Smooth muscle cell (in vitro differentiated cells): ENCODE measurements at regions not wholly inside any gene's neighbourhood (a gene's known extent, or its start where the extent isn't known, plus 50 kb on each side); places are given as distances from the start of the nearest gene placed in this dataset.

Source experiments
- DNase-seq: peaks from one replicate; lab custom pipeline; 2025; ENCODE audit not compliant: unreplicated experiment; lab: John Stamatoyannopoulos, UW
- H2AFZ ChIP-seq: fragments of 200-600 bp; sonication (generic); 2 replicates; pipeline ENCODE4 v1.6.0; 2016; ENCODE audit warnings: antibody characterized with exemption, low read depth, mild to moderate bottlenecking
- H3F3A ChIP-seq: fragments of 200-600 bp; sonication (generic); 2 replicates; pipeline ENCODE4 v1.6.0; 2017; ENCODE audit warnings: antibody characterized with exemption, low read depth
- H3K27ac ChIP-seq: fragments of 200-600 bp; sonication (generic); 2 replicates; pipeline ENCODE4 v1.5.1; 2016; ENCODE audit warnings: low read depth, mild to moderate bottlenecking
- H3K27me3 ChIP-seq: fragments of 200-600 bp; sonication (generic); 2 replicates; pipeline ENCODE4 v1.6.1; 2016; ENCODE audit warnings: low read depth, mild to moderate bottlenecking
- H3K36me3 ChIP-seq: fragments of 200-600 bp; sonication (generic); 2 replicates; pipeline ENCODE4 v1.5.1; 2016; ENCODE audit warnings: low read depth
- H3K4me1 ChIP-seq: fragments of 200-600 bp; sonication (generic); 2 replicates; pipeline ENCODE4 v1.5.1; 2016; ENCODE audit warnings: low read depth
- H3K4me2 ChIP-seq: fragments of 200-600 bp; sonication (generic); 2 replicates; pipeline ENCODE4 v1.6.0; 2016; ENCODE audit warnings: mild to moderate bottlenecking
- H3K4me3 ChIP-seq: fragments of 200-600 bp; sonication (generic); 2 replicates; pipeline ENCODE4 v1.5.1; 2016; ENCODE audit warnings: mild to moderate bottlenecking
- H3K79me2 ChIP-seq: fragments of 200-600 bp; sonication (generic); 2 replicates; pipeline ENCODE4 v1.6.0; 2016; ENCODE audit warnings: low read depth, mild to moderate bottlenecking
- H3K9ac ChIP-seq: fragments of 200-600 bp; sonication (generic); 2 replicates; pipeline ENCODE4 v1.6.0; 2016; ENCODE audit warnings: low read depth
- H3K9me3 ChIP-seq: fragments of 200-600 bp; sonication (generic); replicated peaks from 2 replicates; pipeline ENCODE4 v1.5.1; 2016; ENCODE audit warnings: low read depth
- H4K20me1 ChIP-seq: fragments of 200-600 bp; sonication (generic); 2 replicates; pipeline ENCODE4 v1.6.0; 2016; ENCODE audit warnings: low read depth
- WGBS: methylation state at CpG from one replicate; pipeline ENCODE4 v1.1.7; 2016; ENCODE audit warnings: low lambda C conversion rate; 5-methylcytosine and 5-hydroxymethylcytosine counted together
- TF ChIP-seq, protein P1 (sequence below): fragments of 200-600 bp; sonication (generic); IDR thresholded peaks from 2 replicates; pipeline ENCODE4 v1.5.1; 2017; ENCODE audit warnings: borderline replicate concordance, mild to moderate bottlenecking, antibody characterized with exemption; ENCODE audit not compliant: insufficient read depth, poor library complexity, severe bottlenecking

DNA sequence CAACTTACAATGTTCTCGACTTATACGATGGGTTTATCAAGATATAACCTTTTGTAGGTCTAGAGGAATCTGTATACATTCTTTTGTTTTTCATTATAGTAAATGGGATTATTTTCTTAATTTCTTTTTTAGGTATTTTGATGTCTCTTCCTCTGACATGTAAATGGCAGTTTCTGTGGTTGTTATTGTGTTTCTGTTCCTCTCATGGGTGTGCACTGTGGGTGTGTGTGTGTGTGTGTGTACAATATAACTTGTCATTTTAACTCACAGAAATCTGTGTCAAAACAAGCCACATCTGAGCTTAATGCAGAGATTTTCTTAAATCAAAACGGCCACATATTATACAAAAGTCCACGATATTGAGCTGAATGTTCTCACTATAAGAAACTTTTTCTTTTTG, 1300.8 kb upstream of the B3GALT2 start:
- no peaks in the 10 kb centered on the region for H3K4me1 ChIP-seq
- 86% methylated on average over 4 of the region's 4 CpGs for WGBS
- no peaks in the 10 kb centered on the region for H3K36me3 ChIP-seq
- H2AFZ ChIP-seq, result no peak overlapping the region
- H3K27ac ChIP-seq, result no peak overlapping the region
- no peaks in the 10 kb centered on the region for H3K79me2 ChIP-seq
- no peaks in the 10 kb centered on the region for H3F3A ChIP-seq
- H3K4me2 ChIP-seq, result no peak overlapping the region
- TF ChIP-seq, protein P1, sequence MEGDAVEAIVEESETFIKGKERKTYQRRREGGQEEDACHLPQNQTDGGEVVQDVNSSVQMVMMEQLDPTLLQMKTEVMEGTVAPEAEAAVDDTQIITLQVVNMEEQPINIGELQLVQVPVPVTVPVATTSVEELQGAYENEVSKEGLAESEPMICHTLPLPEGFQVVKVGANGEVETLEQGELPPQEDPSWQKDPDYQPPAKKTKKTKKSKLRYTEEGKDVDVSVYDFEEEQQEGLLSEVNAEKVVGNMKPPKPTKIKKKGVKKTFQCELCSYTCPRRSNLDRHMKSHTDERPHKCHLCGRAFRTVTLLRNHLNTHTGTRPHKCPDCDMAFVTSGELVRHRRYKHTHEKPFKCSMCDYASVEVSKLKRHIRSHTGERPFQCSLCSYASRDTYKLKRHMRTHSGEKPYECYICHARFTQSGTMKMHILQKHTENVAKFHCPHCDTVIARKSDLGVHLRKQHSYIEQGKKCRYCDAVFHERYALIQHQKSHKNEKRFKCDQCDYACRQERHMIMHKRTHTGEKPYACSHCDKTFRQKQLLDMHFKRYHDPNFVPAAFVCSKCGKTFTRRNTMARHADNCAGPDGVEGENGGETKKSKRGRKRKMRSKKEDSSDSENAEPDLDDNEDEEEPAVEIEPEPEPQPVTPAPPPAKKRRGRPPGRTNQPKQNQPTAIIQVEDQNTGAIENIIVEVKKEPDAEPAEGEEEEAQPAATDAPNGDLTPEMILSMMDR, result no peak
- no peak overlapping the region for H3K4me3 ChIP-seq
- no peaks in the 10 kb centered on the region for H3K27me3 ChIP-seq
- H4K20me1 ChIP-seq, result no peaks in the 10 kb centered on the region
- H3K9me3 ChIP-seq, result no peaks in the 10 kb centered on the region
- DNase-seq, result no peak
- no peak overlapping the region for H3K9ac ChIP-seq

DNA sequence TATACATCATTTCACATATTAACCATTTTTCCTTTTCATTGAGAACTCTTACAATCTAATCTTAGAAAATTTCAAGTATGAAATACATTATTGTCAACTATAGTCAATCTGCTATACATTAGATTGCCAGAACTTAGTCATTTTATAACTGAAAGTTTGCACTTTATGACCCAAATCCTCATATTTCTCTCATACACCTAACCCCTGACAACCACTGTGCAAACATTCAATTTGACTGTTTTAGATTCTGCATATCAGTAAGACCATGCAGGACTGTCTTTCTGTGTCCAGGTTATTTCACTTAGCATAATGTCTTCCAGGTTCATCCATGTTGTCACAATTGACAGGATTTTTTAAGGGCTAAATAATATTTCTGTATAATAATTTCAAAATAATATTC, 1299.0 kb upstream of the B3GALT2 start:
- H3K79me2 ChIP-seq, result no peaks in the 10 kb centered on the region
- H3K27ac ChIP-seq, result no peak overlapping the region
- no peaks in the 10 kb centered on the region for H3K4me1 ChIP-seq
- H3K4me3 ChIP-seq, result no peak overlapping the region
- no peak for DNase-seq
- TF ChIP-seq, protein P1, result no peak
- no peak overlapping the region for H2AFZ ChIP-seq
- H3K4me2 ChIP-seq, result no peak overlapping the region
- H3K27me3 ChIP-seq, result no peaks in the 10 kb centered on the region
- no peaks in the 10 kb centered on the region for H3F3A ChIP-seq
- no peaks in the 10 kb centered on the region for H3K9me3 ChIP-seq
- H3K9ac ChIP-seq, result no peak overlapping the region
- no peaks in the 10 kb centered on the region for H4K20me1 ChIP-seq
- H3K36me3 ChIP-seq, result no peaks in the 10 kb centered on the region

DNA sequence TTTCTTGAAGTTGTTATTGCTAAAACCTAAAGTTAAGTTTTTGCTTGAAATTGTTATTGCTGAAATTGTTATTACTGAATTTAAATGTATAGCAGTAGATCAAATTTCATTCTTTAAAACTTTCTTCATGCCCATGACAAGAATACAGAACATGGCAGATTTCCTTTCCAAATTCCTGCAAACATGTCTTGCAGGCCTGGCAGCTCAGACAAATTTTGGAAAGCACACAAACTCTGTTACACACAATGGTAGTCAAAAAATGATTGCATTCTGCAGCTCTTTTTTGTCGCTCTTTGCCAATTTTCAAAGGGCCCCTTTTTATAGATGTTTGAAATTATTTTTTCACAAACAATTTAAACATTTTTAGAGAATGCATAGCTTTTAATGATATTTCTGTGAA, 1292.3 kb upstream of the B3GALT2 start:
- Histone ChIP-seq H3K27me3 (no peaks in the 10 kb centered on the region), H4K20me1 (no peaks in the 10 kb centered on the region), H3K4me1 (no peaks in the 10 kb centered on the region), H3K9me3 (no peaks in the 10 kb centered on the region), H3F3A (no peaks in the 10 kb centered on the region), H3K36me3 (no peaks in the 10 kb centered on the region), H3K79me2 (no peaks in the 10 kb centered on the region), H2AFZ (no peak overlapping the region), H3K4me3 (no peak overlapping the region), H3K9ac (no peak overlapping the region), H3K4me2 (no peak overlapping the region), H3K27ac (no peak overlapping the region)
- DNase-seq, result no peak
- TF ChIP-seq, protein P1, result no peak
- WGBS, result 92% methylated on average over 1 of the region's 1 CpG

DNA sequence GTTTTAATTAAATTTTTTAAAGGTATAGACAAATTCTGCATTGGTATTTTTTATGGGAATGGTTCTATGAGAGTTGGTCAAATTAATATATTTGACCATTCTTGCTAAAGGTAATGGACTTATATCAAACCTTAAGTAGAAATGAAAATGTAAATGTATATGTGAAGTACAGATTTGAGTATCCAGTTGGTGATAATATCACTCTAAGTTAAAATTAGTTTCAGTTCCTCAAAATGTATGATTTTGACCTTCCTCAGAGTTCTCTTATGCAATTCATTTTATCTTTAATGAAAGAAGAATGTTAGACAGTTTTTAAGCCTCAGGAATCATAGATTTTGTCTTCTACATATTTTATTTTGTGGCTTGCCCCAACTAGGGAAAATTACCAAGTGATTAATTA, 1291.5 kb upstream of the B3GALT2 start:
- no peaks in the 10 kb centered on the region for H3K4me1 ChIP-seq
- H2AFZ ChIP-seq, result no peak overlapping the region
- no peak overlapping the region for H3K27ac ChIP-seq
- no peaks in the 10 kb centered on the region for H4K20me1 ChIP-seq
- TF ChIP-seq, protein P1, result no peak
- no peaks in the 10 kb centered on the region for H3F3A ChIP-seq
- DNase-seq, result no peak
- H3K79me2 ChIP-seq, result no peaks in the 10 kb centered on the region
- H3K9me3 ChIP-seq, result no peaks in the 10 kb centered on the region
- H3K9ac ChIP-seq, result no peak overlapping the region
- no peak overlapping the region for H3K4me2 ChIP-seq
- H3K27me3 ChIP-seq, result no peaks in the 10 kb centered on the region
- no peak overlapping the region for H3K4me3 ChIP-seq
- H3K36me3 ChIP-seq, result no peaks in the 10 kb centered on the region
